ENCODE measurements at regions not wholly inside any gene's neighbourhood (a gene's known extent, or its start where the extent isn't known, plus 50 kb on each side); places are given as distances from the start of the nearest gene placed in this dataset.

GRCh38 chr2:220065581-220065980, 438.2 kb downstream of the SLC4A3 start:
- DNase-seq = no peak

GRCh38 chr2:220068846-220069245, 441.4 kb downstream of the SLC4A3 start:
- DNase-seq = no peak

GRCh38 chr2:220070349-220070748, 442.9 kb downstream of the SLC4A3 start:
- DNase-seq = no peak

- DNase-seq = no peak
Measured at GRCh38 chr2:220071696-220072095, 444.3 kb downstream of the SLC4A3 start.

GRCh38 chr2:220072669-220073220, 445.3 kb downstream of the SLC4A3 start:
- DNase-seq = no peak

- DNase-seq = no peak
Measured at GRCh38 chr2:220075835-220076234, 448.4 kb downstream of the SLC4A3 start.

GRCh38 chr2:220076734-220077133, 449.3 kb downstream of the SLC4A3 start:
- no peak for DNase-seq

GRCh38 chr2:220077488-220077887, 450.1 kb downstream of the SLC4A3 start:
- DNase-seq = no peak

- DNase-seq = no peak
Measured at GRCh38 chr2:220078439-220078838, 451.0 kb downstream of the SLC4A3 start.

- no peak for DNase-seq
Measured at GRCh38 chr2:220079595-220079994, 452.2 kb downstream of the SLC4A3 start.

- DNase-seq = no peak
Measured at GRCh38 chr2:220081171-220081570, 453.7 kb downstream of the SLC4A3 start.

- DNase-seq = no peak
Measured at GRCh38 chr2:220090050-220090449, 462.6 kb downstream of the SLC4A3 start.

GRCh38 chr2:220096406-220096805, 469.0 kb downstream of the SLC4A3 start:
- no peak for DNase-seq

- no peak for DNase-seq
Measured at GRCh38 chr2:220101980-220102379, 474.6 kb downstream of the SLC4A3 start.

- DNase-seq = no peak
Measured at GRCh38 chr2:220103596-220103995, 476.2 kb downstream of the SLC4A3 start.

- DNase-seq = no peak
Measured at GRCh38 chr2:220104871-220105351, 477.5 kb downstream of the SLC4A3 start.

- no peak for DNase-seq
Measured at GRCh38 chr2:220106065-220106464, 478.6 kb downstream of the SLC4A3 start.

- DNase-seq = no peak
Measured at GRCh38 chr2:220107380-220107791, 480.0 kb downstream of the SLC4A3 start.

GRCh38 chr2:220114443-220114842, 487.0 kb downstream of the SLC4A3 start:
- DNase-seq = no peak

GRCh38 chr2:220117025-220117424, 489.6 kb downstream of the SLC4A3 start:
- no peak for DNase-seq

GRCh38 chr2:220120041-220120440, 492.6 kb downstream of the SLC4A3 start:
- no peak for DNase-seq

- no peak for DNase-seq
Measured at GRCh38 chr2:220123751-220124150, 496.3 kb downstream of the SLC4A3 start.

- no peak for DNase-seq
Measured at GRCh38 chr2:220125551-220125950, 498.1 kb downstream of the SLC4A3 start.

- no peak for DNase-seq
Measured at GRCh38 chr2:220127311-220127710, 499.9 kb downstream of the SLC4A3 start.

GRCh38 chr2:220127876-220128275, 500.4 kb downstream of the SLC4A3 start:
- no peak for DNase-seq
